H1 (cell line): ENCODE measurements at regions not wholly inside any gene's neighbourhood (a gene's known extent, or its start where the extent isn't known, plus 50 kb on each side); places are given as distances from the start of the nearest gene placed in this dataset.
A peak's percentile ranks its signal among the peaks of the same experiment; 100 is the strongest.

Experiments used
- CTCF ChIA-PET: fragments of 300-600 bp; sonication (Branson Sonifier 250); formaldehyde crosslinking; loops from one replicate; lab custom pipeline; 2021; ENCODE audit not compliant: partially characterized antibody; lab: Charles Lee
- POLR2A ChIA-PET: fragments of 300-600 bp; sonication (Branson Sonifier 250); formaldehyde crosslinking; loops from one replicate; lab custom pipeline; 2021; ENCODE audit warnings: inconsistent platforms; ENCODE audit not compliant: partially characterized antibody; lab: Charles Lee
- DNase-seq, 2 experiments: peaks; one replicate each; pipeline versions ENCODE4 v3.0.0 to v3.0.0-alpha.2; 2010 to 2022; ENCODE audit warnings: low spot score in 2 of 2, low read depth in 1 of 2, mixed read lengths in 1 of 2
- FAIRE-seq: peaks from 2 replicates; lab custom pipeline; 2011; peaks lifted over from hg19 to GRCh38; lab: Jason Lieb, UNC
- H2AFZ ChIP-seq: 2 replicates; pipeline ENCODE4 v1.8.1; 2012; ENCODE audit warnings: low read length, inconsistent platforms
- H2AK5ac ChIP-seq: 2 replicates; pipeline ENCODE4 v1.6.1; 2013; ENCODE audit warnings: low read depth, low read length
- H2BK120ac ChIP-seq: replicated peaks from 2 replicates; pipeline ENCODE3; 2013; ENCODE audit warnings: low read depth, low read length, inconsistent platforms
- H2BK12ac ChIP-seq: 2 replicates; pipeline ENCODE4 v1.6.1; 2013; ENCODE audit warnings: low read depth, low read length
- H2BK15ac ChIP-seq: 2 replicates; pipeline ENCODE4 v1.6.1; 2013; ENCODE audit warnings: low read length
- H2BK20ac ChIP-seq: 2 replicates; pipeline ENCODE4 v1.6.1; 2013; ENCODE audit warnings: low read length
- H2BK5ac ChIP-seq: 2 replicates; pipeline ENCODE4 v1.6.1; 2013; ENCODE audit warnings: low read depth, low read length
- H3K14ac ChIP-seq: 2 replicates; pipeline ENCODE4 v1.6.1; 2013; ENCODE audit warnings: inconsistent platforms; ENCODE audit not compliant: insufficient read length
- H3K18ac ChIP-seq: 2 replicates; pipeline ENCODE4 v1.6.1; 2013; ENCODE audit warnings: low read length; ENCODE audit errors: extremely low read depth
- H3K23ac ChIP-seq: 2 replicates; pipeline ENCODE4 v1.6.1; 2013; ENCODE audit warnings: inconsistent platforms; ENCODE audit not compliant: insufficient read length
- H3K23me2 ChIP-seq: 2 replicates; pipeline ENCODE4 v1.6.1; 2013; ENCODE audit warnings: low read depth, low read length
- H3K27ac ChIP-seq: 2 replicates; pipeline ENCODE4 v1.6.1; 2011; ENCODE audit warnings: low read depth, low read length, inconsistent platforms
- H3K27me3 ChIP-seq, 4 experiments: replicated peaks in 1 of 4; 1 replicate in 1 of 4; 2 replicates in 3 of 4; pipeline versions ENCODE4 v1.6.1 to v1.8.1; 2011 to 2013; ENCODE audit warnings: low read length in 3 of 4, mild to moderate bottlenecking in 3 of 4, inconsistent platforms in 2 of 4, mixed read lengths in 2 of 4, moderate library complexity in 1 of 4; ENCODE audit not compliant: control insufficient read depth in 3 of 4, insufficient read depth in 3 of 4; ENCODE audit errors: extremely low read depth in 1 of 4
- H3K36me3 ChIP-seq, 4 experiments: 2 replicates each; pipeline versions ENCODE4 v1.6.1 to v1.8.1; 2011 to 2013; ENCODE audit warnings: mild to moderate bottlenecking in 4 of 4, low read length in 3 of 4, moderate library complexity in 2 of 4, control low read depth in 1 of 4, inconsistent platforms in 1 of 4; ENCODE audit not compliant: insufficient read depth in 4 of 4, control insufficient read depth in 2 of 4
- H3K4ac ChIP-seq: replicated peaks from 2 replicates; pipeline ENCODE3; 2013; ENCODE audit warnings: low read length, low read depth, mixed read lengths, inconsistent platforms; ENCODE audit not compliant: insufficient read length
- H3K4me1 ChIP-seq, 4 experiments: replicated peaks in 1 of 4; 1 replicate in 1 of 4; 2 replicates in 3 of 4; pipeline versions ENCODE4 v1.6.1 to v1.8.1; 2011 to 2013; ENCODE audit warnings: low read length in 3 of 4, inconsistent platforms in 2 of 4, mixed read lengths in 1 of 4; ENCODE audit not compliant: insufficient read depth in 4 of 4, control insufficient read depth in 3 of 4
- H3K4me2 ChIP-seq, 2 experiments: 2 replicates each; pipeline versions ENCODE4 v1.6.1 to v1.8.1; 2011 to 2013; ENCODE audit warnings: low read depth in 2 of 2, low read length in 2 of 2, control low read depth in 1 of 2, inconsistent platforms in 1 of 2, mild to moderate bottlenecking in 1 of 2; ENCODE audit not compliant: insufficient read depth in 1 of 2
- H3K4me3 ChIP-seq, 4 experiments: fragments of 200-600, 300-600 bp in 1 of 4; sonication (generic), shearing (Covaris generic), sonication (Bioruptor Twin) in 1 of 4; 2 replicates each; pipeline versions ENCODE4 v1.5.1 to v1.8.1; 2011 to 2016; ENCODE audit warnings: low read length in 4 of 4, low read depth in 3 of 4, control low read depth in 2 of 4, inconsistent platforms in 2 of 4, mild to moderate bottlenecking in 2 of 4, mixed read lengths in 1 of 4, moderate library complexity in 1 of 4; ENCODE audit not compliant: insufficient read depth in 2 of 4; ENCODE audit errors: extremely low read depth in 1 of 4
- H3K56ac ChIP-seq: replicated peaks from 2 replicates; pipeline ENCODE3; 2013; ENCODE audit warnings: low read depth, mild to moderate bottlenecking, mixed read lengths, low read length, inconsistent platforms; ENCODE audit not compliant: insufficient read length
- H3K79me1 ChIP-seq: 2 replicates; pipeline ENCODE4 v1.6.1; 2013; ENCODE audit warnings: low read depth, low read length, control low read depth
- H3K79me2 ChIP-seq, 2 experiments: 2 replicates each; pipeline versions ENCODE4 v1.6.1 to v1.8.1; 2012 to 2013; ENCODE audit warnings: low read length in 2 of 2, mild to moderate bottlenecking in 2 of 2, inconsistent platforms in 1 of 2; ENCODE audit not compliant: insufficient read depth in 2 of 2, control insufficient read depth in 1 of 2
- H3K9ac ChIP-seq, 4 experiments: replicated peaks in 1 of 4; 1 replicate in 1 of 4; 2 replicates in 3 of 4; pipeline versions ENCODE4 v1.6.1 to v1.8.1; 2011 to 2013; ENCODE audit warnings: low read depth in 3 of 4, low read length in 3 of 4, control low read depth in 2 of 4, mild to moderate bottlenecking in 2 of 4, moderate library complexity in 2 of 4, inconsistent platforms in 1 of 4; ENCODE audit errors: extremely low read depth in 1 of 4
- H3K9me3 ChIP-seq, 2 experiments: 2 replicates each; pipeline versions ENCODE4 v1.6.1 to v1.8.1; 2012 to 2013; ENCODE audit warnings: mild to moderate bottlenecking in 2 of 2, moderate library complexity in 2 of 2, control low read depth in 1 of 2, inconsistent platforms in 1 of 2, low read depth in 1 of 2, low read length in 1 of 2, mixed read lengths in 1 of 2; ENCODE audit not compliant: insufficient read depth in 2 of 2
- H4K20me1 ChIP-seq, 2 experiments: replicated peaks in 1 of 2; 2 replicates each; pipeline versions ENCODE3 to v1.8.1; 2011 to 2013; ENCODE audit warnings: inconsistent platforms in 2 of 2, low read length in 2 of 2, mild to moderate bottlenecking in 1 of 2; ENCODE audit not compliant: insufficient read depth in 2 of 2, control insufficient read depth in 1 of 2
- H4K5ac ChIP-seq: 2 replicates; pipeline ENCODE4 v1.6.1; 2013; ENCODE audit warnings: low read length, low read depth, mixed read lengths, inconsistent platforms; ENCODE audit not compliant: insufficient read length
- H4K8ac ChIP-seq: 2 replicates; pipeline ENCODE4 v1.8.0; 2013; ENCODE audit warnings: mild to moderate bottlenecking, moderate library complexity, low read length, inconsistent platforms; ENCODE audit not compliant: insufficient read depth; ENCODE audit errors: extremely low read depth
- H4K91ac ChIP-seq: replicated peaks from 2 replicates; pipeline ENCODE3; 2013; ENCODE audit warnings: low read length, mixed read lengths, inconsistent platforms; ENCODE audit not compliant: insufficient read length
- BCL11A ChIP-seq, 2 experiments: IDR thresholded peaks; one replicate each; pipeline ENCODE4 v1.6.1; 2011; ENCODE audit warnings: low read depth in 2 of 2, low read length in 2 of 2, mild to moderate bottlenecking in 2 of 2
- EP300 ChIP-seq, 2 experiments: IDR thresholded peaks; 1 replicate in 1 of 2; 2 replicates in 1 of 2; pipeline ENCODE4 v1.6.1; 2011 to 2012; ENCODE audit warnings: low read depth in 2 of 2, low read length in 2 of 2, mild to moderate bottlenecking in 2 of 2, borderline replicate concordance in 1 of 2, inconsistent platforms in 1 of 2, moderate library complexity in 1 of 2
- EZH2 ChIP-seq: fragments of 200-600 bp; sonication (generic); IDR thresholded peaks from 2 replicates; pipeline ENCODE4 v1.7.1; 2012; ENCODE audit warnings: low read depth, mild to moderate bottlenecking, moderate library complexity, low read length, inconsistent platforms; ENCODE audit not compliant: severe bottlenecking
- GTF2F1 ChIP-seq: IDR thresholded peaks from 2 replicates; pipeline ENCODE4 v1.6.1; 2012; ENCODE audit warnings: low read depth, low read length, improper control_type of control experiment, borderline replicate concordance
- RAD21 ChIP-seq, 2 experiments: IDR thresholded peaks in 1 of 2; conservative IDR thresholded peaks in 1 of 2; 2 replicates each; pipeline ENCODE4 v1.6.1; 2011; ENCODE audit warnings: low read depth in 2 of 2, low read length in 2 of 2, improper control_type of control experiment in 1 of 2, inconsistent platforms in 1 of 2, mild to moderate bottlenecking in 1 of 2, moderate library complexity in 1 of 2
- SP1 ChIP-seq: IDR thresholded peaks from 2 replicates; pipeline ENCODE4 v1.6.1; 2011; ENCODE audit warnings: low read depth, low read length
- SUZ12 ChIP-seq: fragments of 200-600 bp; sonication (generic); IDR thresholded peaks from 2 replicates; pipeline ENCODE4 v1.6.1; 2012; ENCODE audit warnings: mild to moderate bottlenecking, inconsistent platforms, low read length, moderate library complexity, mixed read lengths
- WGBS, 2 experiments: shearing (Covaris generic) in 1 of 2; methylation state at CpG; one replicate each; pipeline versions ENCODE4 v1.1.6 to v1.1.7; 2013 to 2015; ENCODE audit warnings: low lambda C conversion rate in 2 of 2, mixed read lengths in 2 of 2, inconsistent platforms in 1 of 2, low coverage in 1 of 2, missing lambda C conversion rate in 1 of 2; ENCODE audit not compliant: insufficient replicate concordance in 2 of 2, insufficient coverage in 1 of 2, insufficient read length in 1 of 2; ENCODE audit errors: extremely low coverage in 1 of 2, missing lambda C conversion rate in 1 of 2; 5-methylcytosine and 5-hydroxymethylcytosine counted together
- TF ChIP-seq, protein P1 (sequence below), 3 experiments: IDR thresholded peaks; 1 replicate in 2 of 3; 2 replicates in 1 of 3; pipeline versions ENCODE4 v1.5.1 to v1.6.1; 2011; ENCODE audit warnings: low read length in 3 of 3, mild to moderate bottlenecking in 3 of 3, inconsistent platforms in 2 of 3, low read depth in 1 of 3, moderate library complexity in 1 of 3; ENCODE audit not compliant: insufficient read depth in 1 of 3; ENCODE audit errors: control extremely low read depth in 1 of 3

DNA sequence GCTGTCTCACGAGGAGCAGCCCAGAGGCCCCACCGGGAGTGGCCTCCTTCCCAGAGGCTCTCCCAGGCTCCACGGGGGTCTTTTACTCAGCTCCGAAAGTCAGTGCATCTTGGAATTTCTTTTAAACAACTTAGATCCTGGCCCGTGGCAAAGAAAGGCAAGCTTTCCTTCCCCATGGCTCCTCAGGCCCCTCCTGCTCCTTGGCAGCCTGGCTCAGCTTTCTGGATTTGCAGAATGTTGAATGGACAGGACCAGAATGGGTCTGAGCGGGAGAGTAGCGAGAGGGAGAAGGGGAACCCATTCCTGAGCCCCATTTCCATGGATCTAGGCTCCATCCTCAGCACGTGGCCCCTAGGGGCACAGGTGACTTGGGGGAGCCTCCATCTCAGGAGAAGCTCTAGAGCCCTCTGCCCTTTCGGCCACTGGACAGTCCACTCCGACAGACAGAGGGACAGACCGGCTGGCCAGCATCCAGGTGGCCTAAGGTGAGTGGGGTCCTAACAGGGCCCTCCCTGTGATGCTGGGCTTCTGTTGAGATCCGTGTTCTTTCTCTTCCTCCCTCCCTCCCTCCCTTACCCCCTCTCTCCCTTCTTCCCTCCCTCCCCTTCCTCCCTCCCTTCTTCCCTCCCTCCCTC lies 173.9 kb upstream of the PPP1R26 start:
- 0 out of 2 replicates have a peak overlapping the region, but pooled peaks have one; percentile 50 for H2BK12ac ChIP-seq
- no peak overlapping the region for H2AK5ac ChIP-seq
- peaks cover 0 to 3% of the 10 kb centered on the region in 2 experiments for H4K20me1 ChIP-seq
- H3K18ac ChIP-seq, result no peak overlapping the region
- no peak overlapping the region for H3K9ac ChIP-seq
- no peaks in the 10 kb centered on the region for H3K4me1 ChIP-seq
- 88% methylated on average over 11 of the region's 12 CpGs; no CpG with 5 or more reads in 1 of the 2 experiments for WGBS, 2 experiments
- H3K27me3 ChIP-seq, result no peaks in the 10 kb centered on the region; a peak in 1 of 7 replicates
- no peaks in the 10 kb centered on the region for H3K9me3 ChIP-seq
- H3K4me2 ChIP-seq, result no peak overlapping the region
- ChIA-PET POLR2A (interaction anchor here (1.5 kb wide), 1 partner anchor 35 kb away, joined by 5 read pairs; no protein-coding TSS in a partner anchor), CTCF (interaction anchor here (0.9 to 1.2 kb wide), 4 partner anchors 11 to 106 kb away, joined by 3 to 4 read pairs (median 4); no protein-coding TSS in a partner anchor)
- H2AFZ ChIP-seq, result no peak overlapping the region
- no peak for FAIRE-seq
- no peak overlapping the region for H3K23ac ChIP-seq
- H2BK120ac ChIP-seq, result no peak overlapping the region
- no peak overlapping the region for H2BK5ac ChIP-seq
- H3K14ac ChIP-seq, result no peak overlapping the region
- no peak overlapping the region for H4K5ac ChIP-seq
- no peaks in the 10 kb centered on the region for H3K79me1 ChIP-seq
- H3K27ac ChIP-seq, result no peak overlapping the region
- no peak overlapping the region for H3K56ac ChIP-seq
- H2BK20ac ChIP-seq, result no peak overlapping the region
- TF ChIP-seq GTF2F1 (no peak), RAD21 (IDR thresholded peaks at IDR 0.05 in 1 of 2, conservative IDR thresholded peaks at IDR 0.05 in 1 of 2; ENCODE audit: low read depth in 2 of 2, low read length in 2 of 2) (no peak), EP300 (IDR thresholded peaks at IDR 0.05; ENCODE audit: borderline replicate concordance in 1 of 2, low read depth in 2 of 2, low read length in 2 of 2) (no peak), SP1 (no peak), BCL11A (IDR thresholded peaks at IDR 0.05; ENCODE audit: low read depth in 2 of 2, low read length in 2 of 2) (no peak), SUZ12 (no peak), EZH2 (no peak)
- TF ChIP-seq, protein P1, sequence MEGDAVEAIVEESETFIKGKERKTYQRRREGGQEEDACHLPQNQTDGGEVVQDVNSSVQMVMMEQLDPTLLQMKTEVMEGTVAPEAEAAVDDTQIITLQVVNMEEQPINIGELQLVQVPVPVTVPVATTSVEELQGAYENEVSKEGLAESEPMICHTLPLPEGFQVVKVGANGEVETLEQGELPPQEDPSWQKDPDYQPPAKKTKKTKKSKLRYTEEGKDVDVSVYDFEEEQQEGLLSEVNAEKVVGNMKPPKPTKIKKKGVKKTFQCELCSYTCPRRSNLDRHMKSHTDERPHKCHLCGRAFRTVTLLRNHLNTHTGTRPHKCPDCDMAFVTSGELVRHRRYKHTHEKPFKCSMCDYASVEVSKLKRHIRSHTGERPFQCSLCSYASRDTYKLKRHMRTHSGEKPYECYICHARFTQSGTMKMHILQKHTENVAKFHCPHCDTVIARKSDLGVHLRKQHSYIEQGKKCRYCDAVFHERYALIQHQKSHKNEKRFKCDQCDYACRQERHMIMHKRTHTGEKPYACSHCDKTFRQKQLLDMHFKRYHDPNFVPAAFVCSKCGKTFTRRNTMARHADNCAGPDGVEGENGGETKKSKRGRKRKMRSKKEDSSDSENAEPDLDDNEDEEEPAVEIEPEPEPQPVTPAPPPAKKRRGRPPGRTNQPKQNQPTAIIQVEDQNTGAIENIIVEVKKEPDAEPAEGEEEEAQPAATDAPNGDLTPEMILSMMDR (IDR thresholded peaks at IDR 0.05; ENCODE audit: control extremely low read depth in 1 of 3, insufficient read depth in 1 of 3, low read depth in 1 of 3, low read length in 3 of 3), result no peak
- H3K36me3 ChIP-seq, result no peaks in the 10 kb centered on the region
- no peak overlapping the region for H3K4ac ChIP-seq
- H3K23me2 ChIP-seq, result peaks cover 9% of the 10 kb centered on the region; the same call in 1 of the 2 replicates
- no peak for DNase-seq
- no peaks in the 10 kb centered on the region for H3K79me2 ChIP-seq
- H3K4me3 ChIP-seq, result no peak overlapping the region
- peak overlapping the region; percentile 54 for H4K91ac ChIP-seq
- no peak overlapping the region for H2BK15ac ChIP-seq
- H4K8ac ChIP-seq, result no peak overlapping the region
